SJSA1 (cell line): ENCODE measurements at regions not wholly inside any gene's neighbourhood (a gene's known extent, or its start where the extent isn't known, plus 50 kb on each side); places are given as distances from the start of the nearest gene placed in this dataset.

Experiments used
- DNase-seq, 2 experiments: peaks; one replicate each; pipeline ENCODE4 v3.0.0-alpha.2; 2015 to 2020; ENCODE audit warnings: low spot score in 2 of 2, low read depth in 1 of 2
- H3K27ac ChIP-seq: fragments of 250-450 bp; sonication (Bioruptor Pico); 2 replicates; pipeline ENCODE4 v1.5.1; 2020; ENCODE audit warnings: mild to moderate bottlenecking, moderate library complexity
- H3K27me3 ChIP-seq: fragments of 250-450 bp; sonication (Bioruptor Pico); replicated peaks from 2 replicates; pipeline ENCODE4 v1.5.1; 2020; ENCODE audit warnings: mild to moderate bottlenecking, moderate library complexity
- H3K36me3 ChIP-seq: fragments of 250-450 bp; sonication (Bioruptor Pico); 2 replicates; pipeline ENCODE4 v1.5.1; 2020; ENCODE audit warnings: mild to moderate bottlenecking
- H3K4me1 ChIP-seq: fragments of 250-450 bp; sonication (Bioruptor Pico); replicated peaks from 2 replicates; pipeline ENCODE4 v1.6.1; 2021; ENCODE audit warnings: mild to moderate bottlenecking
- H3K4me3 ChIP-seq: fragments of 250-450 bp; sonication (Bioruptor Pico); 2 replicates; pipeline ENCODE4 v1.5.1; 2020; ENCODE audit warnings: mild to moderate bottlenecking
- H3K9me3 ChIP-seq: fragments of 250-450 bp; sonication (Bioruptor Pico); replicated peaks from 2 replicates; pipeline ENCODE4 v1.5.1; 2020; ENCODE audit warnings: mild to moderate bottlenecking

DNA sequence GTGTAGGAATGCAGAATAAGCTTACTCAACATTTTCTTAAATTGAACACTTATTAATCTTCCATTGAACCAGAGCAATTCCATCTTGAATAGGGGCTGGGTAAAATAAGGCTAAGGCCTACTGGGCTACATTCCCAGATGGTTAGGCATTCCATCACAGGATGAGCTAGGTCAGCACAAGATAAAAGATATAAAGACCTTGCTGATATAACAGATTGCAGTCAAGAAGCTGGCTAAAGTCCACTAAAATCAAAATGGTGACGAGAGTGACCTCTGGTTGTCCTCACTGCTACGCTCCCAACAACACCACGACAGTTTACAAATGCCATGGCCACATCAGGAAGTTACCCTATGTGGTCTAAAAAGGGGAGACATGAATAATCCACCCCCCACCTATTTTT, 156.1 kb downstream of the NXNL2 start:
- H3K4me3 ChIP-seq = no peak overlapping the region
- no peaks in the 10 kb centered on the region for H3K36me3 ChIP-seq
- H3K4me1 ChIP-seq = no peaks in the 10 kb centered on the region
- no peaks in the 10 kb centered on the region for H3K9me3 ChIP-seq
- no peak overlapping the region for H3K27ac ChIP-seq
- H3K27me3 ChIP-seq = no peaks in the 10 kb centered on the region
- no peak for DNase-seq

DNA sequence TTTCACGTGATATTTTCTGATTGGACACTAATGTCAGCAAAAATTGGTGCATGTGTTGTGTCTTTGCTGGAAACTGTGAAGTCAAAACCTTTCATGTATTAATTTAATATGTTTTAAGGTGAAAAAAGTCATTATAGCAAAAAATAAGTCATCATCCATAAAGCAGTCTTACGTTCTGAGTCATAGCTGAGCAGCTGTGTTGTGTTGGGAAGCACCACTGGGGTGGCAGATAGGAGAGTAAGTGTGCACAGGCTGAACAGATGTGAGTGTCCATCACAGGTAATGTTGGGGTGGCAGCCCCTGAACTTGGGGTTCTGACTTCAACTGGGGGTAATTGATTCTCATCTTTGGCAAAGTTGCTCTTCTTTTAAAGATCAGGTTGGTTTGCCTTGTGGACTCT, 156.8 kb downstream of the NXNL2 start:
- H3K9me3 ChIP-seq = no peaks in the 10 kb centered on the region
- H3K4me3 ChIP-seq = no peak overlapping the region
- H3K4me1 ChIP-seq = no peaks in the 10 kb centered on the region
- no peaks in the 10 kb centered on the region for H3K27me3 ChIP-seq
- DNase-seq = no peak
- no peak overlapping the region for H3K27ac ChIP-seq
- H3K36me3 ChIP-seq = no peaks in the 10 kb centered on the region

DNA sequence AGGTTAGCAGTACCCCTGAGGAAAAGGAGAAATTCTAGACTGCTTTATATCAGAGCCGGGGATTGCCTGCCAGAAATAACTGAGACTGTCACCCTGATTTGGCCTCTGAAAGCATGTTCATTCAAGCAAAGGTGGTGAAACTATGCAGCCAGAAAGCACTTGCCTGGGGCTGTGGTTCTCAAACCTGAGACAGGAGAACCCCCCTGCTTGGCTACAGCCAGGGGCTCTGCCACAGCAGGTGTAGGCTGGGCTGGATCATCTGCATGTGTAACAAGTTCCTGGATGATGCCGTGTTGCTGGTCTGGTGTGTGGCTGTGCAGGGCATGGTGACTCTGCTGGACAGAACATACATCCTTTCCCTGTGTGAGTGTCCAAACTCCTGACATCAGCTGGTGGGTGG, 157.8 kb downstream of the NXNL2 start:
- no peak for DNase-seq
- no peaks in the 10 kb centered on the region for H3K4me1 ChIP-seq
- H3K36me3 ChIP-seq = no peaks in the 10 kb centered on the region
- H3K27ac ChIP-seq = no peak overlapping the region
- H3K27me3 ChIP-seq = no peaks in the 10 kb centered on the region
- no peaks in the 10 kb centered on the region for H3K9me3 ChIP-seq
- H3K4me3 ChIP-seq = no peak overlapping the region

DNA sequence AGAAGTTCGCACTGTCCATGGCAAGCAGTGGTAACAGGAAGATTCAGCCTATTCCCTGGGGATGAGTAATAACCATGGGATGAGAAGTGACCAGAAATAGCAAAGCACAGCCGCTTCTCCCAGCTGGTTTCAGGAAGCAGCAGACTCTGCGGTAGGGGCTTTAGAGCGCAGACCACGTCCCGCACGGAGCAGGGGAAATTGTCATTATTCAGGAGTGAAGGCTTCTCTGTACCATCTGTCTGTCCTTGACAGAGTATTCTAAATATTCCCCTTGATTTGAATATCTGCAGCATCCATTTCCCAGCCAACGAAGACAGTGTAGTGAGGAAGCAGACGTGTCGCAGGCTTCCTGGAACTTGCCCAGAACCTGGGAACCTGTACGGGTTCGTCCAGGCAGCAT, 159.6 kb downstream of the NXNL2 start:
- no peak for DNase-seq
- Histone ChIP-seq H3K27ac (no peak overlapping the region), H3K36me3 (no peaks in the 10 kb centered on the region)

DNA sequence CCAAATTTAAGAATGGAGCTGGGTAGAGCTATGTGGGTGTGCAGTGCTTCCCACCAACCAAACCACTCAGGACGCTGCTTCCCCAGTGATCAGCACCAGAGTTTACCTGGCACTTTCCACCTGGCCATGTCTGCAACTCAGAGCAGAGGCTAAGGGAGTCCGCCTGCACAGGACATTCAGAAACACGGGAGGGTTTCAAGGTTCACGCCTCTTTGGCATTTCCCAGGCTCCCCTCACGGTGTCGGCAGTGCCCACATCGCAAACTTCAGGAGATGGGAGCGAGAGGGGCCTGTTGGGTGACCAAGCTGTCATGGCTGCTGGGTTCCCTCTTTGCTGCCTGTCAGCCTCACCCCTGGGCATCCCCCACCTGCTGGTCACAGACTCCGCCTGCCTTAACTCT, 161.5 kb downstream of the NXNL2 start:
- Histone ChIP-seq H3K36me3 (no peaks in the 10 kb centered on the region), H3K4me1 (no peaks in the 10 kb centered on the region; the same call in 1 of the 2 replicates), H3K4me3 (no peak overlapping the region), H3K27me3 (no peaks in the 10 kb centered on the region), H3K27ac (no peak overlapping the region), H3K9me3 (no peaks in the 10 kb centered on the region)
- no peak for DNase-seq

More for the DNA sequence above, 159.6 kb downstream of the NXNL2 start:
- Histone ChIP-seq H3K4me3 (no peak overlapping the region), H3K4me1 (no peaks in the 10 kb centered on the region; the same call in 1 of the 2 replicates), H3K9me3 (no peaks in the 10 kb centered on the region), H3K27me3 (no peaks in the 10 kb centered on the region)

DNA sequence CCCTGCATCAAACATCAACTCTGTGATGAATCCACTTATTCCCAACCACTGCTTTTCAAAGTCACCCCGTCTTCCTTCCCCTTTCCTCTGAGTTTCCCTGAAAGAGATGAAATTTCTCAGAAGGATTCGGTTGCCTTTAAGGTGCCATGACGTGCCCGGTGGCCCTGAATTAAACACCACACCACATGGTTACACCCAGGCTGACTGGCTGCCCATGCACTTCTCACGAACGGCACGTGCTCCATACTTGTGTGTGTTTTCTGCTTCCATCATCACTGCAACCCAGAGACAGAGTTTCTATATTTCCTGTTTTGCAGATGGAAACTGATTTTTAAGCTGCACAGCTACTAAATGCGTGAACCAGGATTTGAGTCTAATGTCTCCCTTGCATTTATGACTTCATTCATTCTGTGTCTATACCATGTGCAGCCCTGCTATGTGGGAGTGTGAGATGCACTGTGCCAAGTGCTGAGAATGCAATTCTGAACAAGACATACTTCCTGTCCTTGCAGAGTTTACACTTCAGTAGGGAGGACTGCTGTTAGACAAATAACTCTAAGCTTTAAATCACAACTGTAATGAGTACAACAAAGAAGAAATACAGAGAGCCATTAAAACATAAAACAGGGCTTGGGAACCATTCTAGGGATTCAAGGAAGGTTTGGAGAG, 162.9 kb downstream of the NXNL2 start:
- Histone ChIP-seq H3K36me3 (no peaks in the 10 kb centered on the region), H3K4me1 (no peaks in the 10 kb centered on the region; the same call in 1 of the 2 replicates), H3K27ac (peak overlapping the region; percentile 6; the same call in 1 of the 2 replicates), H3K4me3 (no peak overlapping the region), H3K27me3 (no peaks in the 10 kb centered on the region), H3K9me3 (no peaks in the 10 kb centered on the region)
- no peak for DNase-seq

DNA sequence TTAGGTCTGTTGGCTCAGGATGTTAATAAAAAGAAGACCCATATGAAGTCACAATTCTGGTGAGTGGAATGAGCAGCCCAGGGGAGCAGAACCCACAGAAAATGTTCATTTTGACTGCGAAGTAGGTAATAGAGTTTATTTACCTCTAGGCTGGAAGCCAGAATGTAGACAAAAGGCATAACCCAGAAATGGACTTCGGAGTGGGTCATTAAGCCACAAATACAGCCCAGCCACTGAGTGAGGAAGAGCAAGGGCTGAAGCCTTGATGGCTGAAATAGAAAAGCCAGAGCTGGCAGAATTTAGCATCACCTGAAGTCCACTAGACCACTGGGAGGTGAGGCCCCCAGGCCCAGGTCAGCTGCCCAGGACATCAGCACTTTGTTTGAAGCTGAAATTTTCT, 168.0 kb downstream of the NXNL2 start:
- H3K4me1 ChIP-seq = no peaks in the 10 kb centered on the region; the same call in 1 of the 2 replicates
- no peak for DNase-seq
- H3K9me3 ChIP-seq = no peaks in the 10 kb centered on the region
- no peaks in the 10 kb centered on the region for H3K27me3 ChIP-seq
- no peaks in the 10 kb centered on the region for H3K36me3 ChIP-seq
- no peak overlapping the region for H3K4me3 ChIP-seq
- H3K27ac ChIP-seq = no peak overlapping the region

DNA sequence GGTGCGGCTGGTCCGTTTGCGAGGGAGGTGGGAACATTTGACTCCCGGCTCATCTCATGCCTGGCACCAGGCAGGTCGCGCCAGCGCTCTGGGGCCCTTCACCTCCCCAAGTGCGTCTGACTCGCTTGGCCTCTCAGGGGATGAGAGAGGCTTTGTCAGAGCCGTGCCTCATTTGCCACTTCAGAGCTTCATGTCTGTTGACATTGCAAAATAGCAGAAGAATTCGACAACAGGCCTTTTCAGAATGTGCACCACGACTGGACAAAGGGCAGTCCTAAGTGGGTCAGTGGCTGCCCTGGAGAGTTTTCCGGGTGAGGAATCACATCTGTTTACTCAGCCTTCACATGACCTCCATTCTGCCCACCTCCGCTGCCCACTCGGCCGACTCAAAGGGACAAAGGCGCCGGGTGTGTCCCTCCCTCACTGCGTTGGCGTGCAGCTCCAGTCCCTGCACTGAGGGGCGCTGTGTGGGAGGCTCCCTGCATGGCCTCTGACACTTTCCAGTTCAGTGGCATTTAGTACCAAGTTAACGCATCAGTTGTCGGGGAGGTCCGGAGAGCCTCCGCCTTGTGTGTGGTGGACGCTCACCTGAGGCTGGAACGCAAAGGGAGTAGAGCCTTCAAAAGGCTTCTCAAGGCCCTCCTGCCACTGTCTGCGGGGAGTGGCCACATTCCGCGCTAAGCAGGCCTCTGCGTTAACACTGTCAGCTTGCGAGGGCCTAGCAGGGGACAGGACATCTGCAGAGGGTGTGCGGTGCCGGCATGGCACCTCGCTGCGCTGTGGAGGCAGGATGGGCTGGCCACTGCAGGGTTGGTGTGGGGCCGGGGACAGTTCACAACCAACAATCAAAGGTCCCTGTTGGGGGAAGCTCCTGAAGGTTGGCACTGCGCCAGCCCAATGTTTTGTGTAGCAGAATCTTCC, 171.5 kb downstream of the NXNL2 start:
- Histone ChIP-seq H3K27ac (no peak overlapping the region), H3K36me3 (no peaks in the 10 kb centered on the region), H3K27me3 (no peaks in the 10 kb centered on the region), H3K4me1 (no peaks in the 10 kb centered on the region), H3K4me3 (no peak overlapping the region), H3K9me3 (no peaks in the 10 kb centered on the region)
- DNase-seq = no peak

DNA sequence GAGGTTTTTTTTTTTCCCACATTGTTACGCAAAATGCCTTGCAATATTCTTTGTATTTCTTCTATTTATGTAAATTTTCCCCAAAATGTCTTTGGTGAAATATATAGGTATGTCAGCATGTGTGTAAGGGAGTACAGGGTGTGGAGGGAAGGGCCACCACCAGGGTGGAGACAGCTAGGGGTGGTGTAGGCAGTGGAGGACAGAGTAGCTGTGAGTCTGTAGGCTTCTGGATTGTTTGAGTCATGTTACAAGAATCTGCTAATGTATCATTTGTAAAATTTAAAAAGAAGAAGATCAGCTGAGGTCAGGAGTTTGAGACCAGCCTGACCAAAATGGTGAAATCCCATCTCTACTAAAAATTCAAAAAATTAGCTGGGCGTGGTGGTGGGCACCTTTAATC, 175.5 kb downstream of the NXNL2 start:
- H3K27ac ChIP-seq = no peak overlapping the region
- no peaks in the 10 kb centered on the region for H3K27me3 ChIP-seq
- H3K36me3 ChIP-seq = no peaks in the 10 kb centered on the region
- peaks cover 12% of the 10 kb centered on the region for H3K4me1 ChIP-seq
- H3K9me3 ChIP-seq = no peaks in the 10 kb centered on the region
- no peak for DNase-seq
- H3K4me3 ChIP-seq = no peak overlapping the region

DNA sequence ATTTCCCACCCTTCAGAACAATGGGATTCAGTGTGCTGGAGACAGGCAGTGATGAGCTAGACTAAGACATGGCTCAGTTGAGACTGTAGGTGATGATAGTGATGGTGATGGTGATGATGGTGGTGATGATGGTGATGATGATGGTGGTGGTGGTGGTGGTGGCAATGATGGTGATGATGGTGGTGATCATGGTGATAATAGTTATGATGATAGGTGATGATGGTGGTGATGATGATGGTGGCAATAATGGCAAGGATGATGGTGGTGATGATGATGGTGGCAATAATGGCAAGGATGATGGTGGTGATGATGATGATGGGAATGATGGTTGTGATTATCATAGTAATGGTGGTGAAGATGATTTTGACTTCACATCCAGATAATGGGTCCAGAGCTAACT, 176.7 kb downstream of the NXNL2 start:
- Histone ChIP-seq H3K4me3 (no peak overlapping the region), H3K9me3 (no peaks in the 10 kb centered on the region), H3K27me3 (no peaks in the 10 kb centered on the region), H3K4me1 (peaks cover 12% of the 10 kb centered on the region), H3K27ac (no peak overlapping the region), H3K36me3 (no peaks in the 10 kb centered on the region)
- DNase-seq = no peak

DNA sequence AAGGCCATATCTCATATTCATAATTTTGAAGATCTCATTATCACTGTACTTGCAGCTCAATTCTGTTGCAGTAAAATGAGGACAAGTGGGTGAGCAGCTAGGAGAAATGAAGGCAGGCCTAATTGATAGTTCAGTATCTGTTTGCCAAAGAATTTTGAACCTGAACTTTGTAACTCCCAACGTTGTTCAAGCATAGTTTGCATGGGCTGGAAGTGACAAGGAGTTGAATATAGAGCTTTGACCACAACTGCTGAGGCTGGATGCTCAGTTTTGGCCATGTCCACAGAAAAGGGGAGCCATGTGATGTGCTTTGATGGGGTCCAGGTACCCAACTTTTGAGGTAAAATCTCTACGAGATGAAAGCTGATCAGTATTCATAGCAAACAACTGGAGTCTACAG, 177.5 kb downstream of the NXNL2 start:
- Histone ChIP-seq H3K4me1 (peaks cover 12% of the 10 kb centered on the region), H3K27me3 (no peaks in the 10 kb centered on the region), H3K36me3 (no peaks in the 10 kb centered on the region), H3K9me3 (no peaks in the 10 kb centered on the region), H3K4me3 (no peak overlapping the region), H3K27ac (no peak overlapping the region)
- no peak for DNase-seq

DNA sequence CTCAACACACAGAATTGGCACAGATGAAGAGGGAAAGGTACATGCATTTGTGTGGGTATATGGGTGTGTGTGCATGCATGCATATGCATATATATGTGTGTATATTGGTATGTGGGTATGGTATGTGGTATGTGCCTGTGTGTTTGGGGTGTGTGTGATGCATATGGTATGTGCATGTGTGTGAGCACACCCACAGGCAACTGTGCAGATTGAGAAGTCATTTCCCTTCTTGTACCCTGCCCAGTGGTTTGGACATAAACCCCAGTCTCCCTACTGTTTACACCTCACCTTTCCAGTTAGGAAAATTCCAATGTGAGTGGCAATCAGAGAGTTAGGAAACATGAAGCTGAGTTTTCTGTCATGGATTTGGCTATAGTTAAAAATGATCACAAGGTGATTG, 178.0 kb downstream of the NXNL2 start:
- no peaks in the 10 kb centered on the region for H3K27me3 ChIP-seq
- H3K4me1 ChIP-seq = peaks cover 12% of the 10 kb centered on the region
- H3K9me3 ChIP-seq = no peaks in the 10 kb centered on the region
- no peak overlapping the region for H3K4me3 ChIP-seq
- no peak overlapping the region for H3K27ac ChIP-seq
- no peak for DNase-seq
- no peaks in the 10 kb centered on the region for H3K36me3 ChIP-seq

DNA sequence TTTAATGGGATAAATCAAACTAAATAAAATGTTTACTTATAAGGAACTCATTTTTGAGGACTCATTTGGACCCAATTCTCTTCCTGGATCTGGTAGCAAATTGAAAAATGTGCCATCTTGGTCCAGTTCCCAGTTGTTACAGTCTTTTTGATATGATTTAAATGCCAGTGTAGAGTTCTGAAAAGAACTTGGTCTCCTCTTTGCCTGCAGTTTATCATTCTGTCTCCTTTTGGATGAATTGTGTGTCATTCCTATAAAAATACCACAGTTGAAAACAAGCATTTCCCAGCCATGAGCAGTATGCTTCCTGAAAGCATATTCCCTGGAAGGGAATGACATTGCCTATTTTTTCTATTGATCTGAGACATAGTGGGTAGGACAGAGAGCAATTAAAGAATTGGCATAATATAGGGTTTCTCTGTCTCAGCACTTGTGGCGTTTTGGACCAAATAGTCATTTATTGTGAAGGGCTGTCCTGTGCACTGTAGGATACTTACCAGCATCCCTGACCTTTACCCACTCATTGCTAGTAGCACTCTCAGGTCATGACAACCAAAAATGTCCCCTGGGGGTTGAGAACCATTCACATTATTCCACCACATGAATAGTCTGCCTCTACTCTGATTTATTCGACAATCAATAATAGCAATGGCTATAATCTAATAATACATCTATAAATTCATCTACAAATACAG, 181.8 kb downstream of the NXNL2 start:
- no peaks in the 10 kb centered on the region for H3K9me3 ChIP-seq
- H3K4me1 ChIP-seq = peaks cover 12% of the 10 kb centered on the region
- no peak for DNase-seq
- no peaks in the 10 kb centered on the region for H3K27me3 ChIP-seq
- H3K27ac ChIP-seq = no peak overlapping the region
- no peaks in the 10 kb centered on the region for H3K36me3 ChIP-seq
- no peak overlapping the region for H3K4me3 ChIP-seq

DNA sequence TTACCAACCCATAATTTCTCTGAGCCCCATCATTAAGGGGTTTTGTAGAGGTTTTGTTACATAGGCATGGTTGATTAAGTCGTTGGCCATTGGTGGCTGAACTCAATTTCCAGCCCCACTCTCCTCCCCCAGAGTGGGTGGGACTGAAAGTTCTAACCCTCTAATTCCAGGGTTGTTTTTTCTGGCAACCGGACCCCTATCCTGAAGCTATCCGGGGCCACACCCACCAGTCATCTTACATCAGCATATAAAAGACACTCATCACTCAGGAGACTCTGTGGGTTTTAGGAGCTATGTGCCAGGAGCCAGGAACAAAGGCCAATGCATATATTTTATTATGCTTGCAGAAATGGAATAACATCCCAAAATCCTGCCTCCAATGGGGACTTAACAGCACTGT, 186.0 kb downstream of the NXNL2 start:
- H3K27ac ChIP-seq = no peak overlapping the region
- H3K9me3 ChIP-seq = no peaks in the 10 kb centered on the region
- no peaks in the 10 kb centered on the region for H3K36me3 ChIP-seq
- no peaks in the 10 kb centered on the region for H3K4me1 ChIP-seq
- H3K27me3 ChIP-seq = no peaks in the 10 kb centered on the region
- no peak for DNase-seq
- H3K4me3 ChIP-seq = no peak overlapping the region
